GM12864 (cell line): ENCODE measurements at regions not wholly inside any gene's neighbourhood (a gene's known extent, or its start where the extent isn't known, plus 50 kb on each side); places are given as distances from the start of the nearest gene placed in this dataset.

Experiments used
- DNase-seq: peaks from one replicate; pipeline ENCODE4 v3.0.0-alpha.2; 2011; ENCODE audit warnings: low read depth
- H3K4me3 ChIP-seq: 2 replicates; pipeline ENCODE4 v1.5.1; 2011; ENCODE audit warnings: mild to moderate bottlenecking, low read depth, low read length, control low read depth
- TF ChIP-seq, protein P1 (sequence below): IDR thresholded peaks from 2 replicates; pipeline ENCODE4 v1.5.1; 2011; ENCODE audit warnings: low read depth, mild to moderate bottlenecking, moderate library complexity, low read length, control low read depth, inconsistent platforms; ENCODE audit errors: missing control alignments

DNA sequence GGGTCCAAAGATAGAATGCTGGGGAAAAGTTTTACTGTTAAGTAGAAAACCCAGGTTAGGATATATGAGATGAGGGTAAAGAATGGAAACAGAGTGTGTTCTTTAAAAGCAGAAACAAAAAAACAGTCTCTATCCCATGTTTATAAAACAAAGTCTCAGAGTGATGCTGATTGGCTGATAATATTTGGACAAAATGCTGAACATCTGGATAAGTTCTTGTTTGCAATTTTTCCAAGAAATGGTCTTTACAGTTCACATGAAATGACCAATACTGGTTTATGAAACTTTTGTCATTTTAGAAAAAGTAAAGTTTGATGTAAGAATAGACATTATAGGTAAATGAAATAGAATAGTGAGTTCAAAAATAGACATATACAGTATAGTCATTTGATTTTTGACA, 96.2 kb upstream of the EYS start:
- DNase-seq = no peak
- TF ChIP-seq, protein P1, sequence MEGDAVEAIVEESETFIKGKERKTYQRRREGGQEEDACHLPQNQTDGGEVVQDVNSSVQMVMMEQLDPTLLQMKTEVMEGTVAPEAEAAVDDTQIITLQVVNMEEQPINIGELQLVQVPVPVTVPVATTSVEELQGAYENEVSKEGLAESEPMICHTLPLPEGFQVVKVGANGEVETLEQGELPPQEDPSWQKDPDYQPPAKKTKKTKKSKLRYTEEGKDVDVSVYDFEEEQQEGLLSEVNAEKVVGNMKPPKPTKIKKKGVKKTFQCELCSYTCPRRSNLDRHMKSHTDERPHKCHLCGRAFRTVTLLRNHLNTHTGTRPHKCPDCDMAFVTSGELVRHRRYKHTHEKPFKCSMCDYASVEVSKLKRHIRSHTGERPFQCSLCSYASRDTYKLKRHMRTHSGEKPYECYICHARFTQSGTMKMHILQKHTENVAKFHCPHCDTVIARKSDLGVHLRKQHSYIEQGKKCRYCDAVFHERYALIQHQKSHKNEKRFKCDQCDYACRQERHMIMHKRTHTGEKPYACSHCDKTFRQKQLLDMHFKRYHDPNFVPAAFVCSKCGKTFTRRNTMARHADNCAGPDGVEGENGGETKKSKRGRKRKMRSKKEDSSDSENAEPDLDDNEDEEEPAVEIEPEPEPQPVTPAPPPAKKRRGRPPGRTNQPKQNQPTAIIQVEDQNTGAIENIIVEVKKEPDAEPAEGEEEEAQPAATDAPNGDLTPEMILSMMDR = no peak

DNA sequence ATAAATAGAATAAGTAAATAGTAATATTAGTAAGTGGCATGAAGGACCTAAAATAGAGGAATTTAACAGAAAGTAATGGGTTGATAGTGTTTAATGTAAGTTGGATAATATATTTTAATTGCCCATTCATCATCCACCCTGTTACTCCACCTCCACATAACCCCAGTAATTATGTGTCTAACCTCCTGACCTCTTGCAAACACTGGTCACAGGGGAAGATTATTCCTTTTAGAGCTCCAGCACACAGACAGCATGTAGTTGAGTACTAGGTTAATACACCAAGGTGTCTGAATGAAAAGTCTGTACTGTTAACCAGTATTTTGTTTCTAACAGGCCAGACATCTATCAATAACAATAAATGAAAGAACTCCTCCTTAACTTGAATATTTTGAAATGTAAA, 92.4 kb upstream of the EYS start:
- TF ChIP-seq, protein P1 = no peak
- no peak for DNase-seq
- no peak overlapping the region for H3K4me3 ChIP-seq

More for the DNA sequence above, 96.2 kb upstream of the EYS start:
- no peak overlapping the region for H3K4me3 ChIP-seq

DNA sequence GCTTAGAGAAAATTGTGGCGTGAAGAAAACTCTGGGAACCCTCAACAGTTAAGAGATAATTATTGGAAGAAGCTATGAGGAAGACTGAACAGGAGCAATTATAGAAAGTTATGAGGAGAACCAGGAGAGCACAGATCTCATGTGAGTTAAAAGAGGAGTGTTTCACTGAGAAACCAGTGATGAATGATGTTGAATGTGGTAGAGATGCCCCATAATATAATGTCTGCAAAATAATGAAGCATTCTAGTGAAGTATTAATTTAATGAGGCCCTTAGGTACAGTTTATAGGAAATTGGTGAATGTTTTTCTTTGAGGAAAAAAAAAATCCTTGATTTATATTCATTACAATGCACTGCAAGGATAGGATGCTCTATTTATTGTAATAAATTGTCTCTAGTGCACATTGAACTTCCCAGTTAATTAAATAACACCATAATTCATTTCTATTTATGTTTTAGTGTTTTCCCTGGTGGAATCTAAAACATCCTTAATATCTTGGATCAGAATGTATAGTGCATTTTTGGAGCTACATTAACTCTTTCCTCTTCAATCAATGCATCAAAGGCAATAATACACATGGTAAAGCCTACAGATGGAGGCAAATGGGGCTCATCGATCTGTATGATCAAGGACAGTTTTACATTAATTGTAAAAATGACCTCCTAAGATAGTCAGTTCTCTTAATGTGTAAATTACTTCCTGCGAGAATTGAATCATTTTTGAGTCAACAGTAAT, 91.4 kb upstream of the EYS start:
- H3K4me3 ChIP-seq = no peak overlapping the region
- DNase-seq = no peak
- TF ChIP-seq, protein P1 = no peak

DNA sequence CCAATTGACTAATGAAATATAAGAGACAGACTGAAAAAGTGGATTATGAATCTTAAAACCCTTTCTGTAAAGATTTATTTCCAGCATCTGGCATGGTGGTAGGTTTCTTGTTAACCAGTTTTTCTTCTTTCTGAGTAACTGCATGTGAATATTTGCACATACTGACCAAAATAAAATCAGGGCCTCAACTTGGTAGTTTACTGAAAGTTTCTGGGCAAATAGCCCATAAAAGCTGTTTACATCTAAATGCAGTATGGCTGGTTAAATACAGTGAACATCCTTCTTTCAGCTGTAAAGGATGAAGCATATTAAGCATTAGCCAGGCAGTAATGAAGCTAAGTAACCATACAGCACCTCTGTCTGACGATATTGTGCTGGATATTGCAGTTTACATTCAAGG, 83.6 kb upstream of the EYS start:
- TF ChIP-seq, protein P1 = no peak
- no peak overlapping the region for H3K4me3 ChIP-seq
- no peak for DNase-seq

DNA sequence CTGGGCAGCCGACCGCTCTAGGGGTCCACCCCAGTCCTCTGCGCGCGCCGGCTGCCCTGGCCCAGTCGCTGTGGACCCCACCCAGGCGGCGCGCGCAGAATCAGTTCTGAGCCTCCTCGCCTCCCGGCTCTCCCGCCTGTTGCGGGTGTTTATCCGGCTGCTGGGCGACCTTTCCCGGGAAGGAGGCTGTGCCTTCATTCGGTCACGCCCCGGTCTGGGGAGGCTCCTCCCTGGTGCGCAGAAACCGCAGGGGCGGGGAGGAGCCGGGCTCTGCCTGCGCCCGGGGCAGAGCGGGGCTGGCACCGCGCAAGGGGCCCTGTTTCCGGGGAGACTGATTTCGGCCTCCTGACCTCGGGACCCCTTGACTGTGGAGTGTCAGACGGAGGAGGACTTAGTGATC, 80.8 kb upstream of the EYS start:
- DNase-seq = no peak
- no peak overlapping the region for H3K4me3 ChIP-seq

DNA sequence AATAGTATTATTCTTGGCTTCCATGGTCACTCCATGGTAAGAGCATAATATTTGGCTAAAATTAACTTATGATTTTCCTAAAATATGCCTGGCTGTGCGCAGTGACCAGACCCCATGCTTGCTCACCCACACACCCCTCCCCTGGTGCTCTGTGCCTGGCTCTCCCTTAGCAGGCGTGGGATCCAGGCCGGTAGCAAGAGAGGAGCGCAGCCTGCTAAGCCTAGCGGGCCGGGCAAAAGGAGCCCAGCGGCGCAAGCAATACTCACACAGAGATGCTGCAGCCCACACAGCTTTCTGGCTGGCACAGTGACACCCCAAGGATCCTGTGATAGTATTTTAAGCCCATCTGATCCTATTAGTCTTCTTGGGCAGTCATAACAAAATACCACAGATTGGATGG, 79.8 kb upstream of the EYS start:
- no peak overlapping the region for H3K4me3 ChIP-seq
- TF ChIP-seq, protein P1 = no peak
- DNase-seq = no peak

More for the DNA sequence above, 80.8 kb upstream of the EYS start:
- TF ChIP-seq, protein P1 = no peak

DNA sequence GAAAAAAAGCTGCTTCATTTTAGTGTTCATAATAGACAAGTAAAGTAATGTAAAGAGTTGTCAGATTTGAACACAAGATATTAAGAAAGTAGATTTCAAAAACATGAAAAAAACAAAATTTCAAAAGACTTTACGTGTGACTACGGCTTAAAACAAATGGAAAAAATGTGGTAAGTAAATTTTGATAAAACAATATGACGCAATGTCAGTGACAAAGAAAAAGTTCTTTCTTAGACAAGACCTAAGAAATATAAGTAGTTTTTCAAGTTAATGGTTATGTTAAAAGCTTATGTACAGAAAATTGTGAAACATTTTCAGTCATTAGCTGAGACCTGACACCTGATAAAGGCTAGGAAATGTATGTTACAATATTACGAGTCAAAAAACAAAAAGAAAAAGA, 73.7 kb upstream of the EYS start:
- TF ChIP-seq, protein P1 = no peak
- no peak overlapping the region for H3K4me3 ChIP-seq
- no peak for DNase-seq
